ENCODE measurements at regions not wholly inside any gene's neighbourhood (a gene's known extent, or its start where the extent isn't known, plus 50 kb on each side); places are given as distances from the start of the nearest gene placed in this dataset.

DNA sequence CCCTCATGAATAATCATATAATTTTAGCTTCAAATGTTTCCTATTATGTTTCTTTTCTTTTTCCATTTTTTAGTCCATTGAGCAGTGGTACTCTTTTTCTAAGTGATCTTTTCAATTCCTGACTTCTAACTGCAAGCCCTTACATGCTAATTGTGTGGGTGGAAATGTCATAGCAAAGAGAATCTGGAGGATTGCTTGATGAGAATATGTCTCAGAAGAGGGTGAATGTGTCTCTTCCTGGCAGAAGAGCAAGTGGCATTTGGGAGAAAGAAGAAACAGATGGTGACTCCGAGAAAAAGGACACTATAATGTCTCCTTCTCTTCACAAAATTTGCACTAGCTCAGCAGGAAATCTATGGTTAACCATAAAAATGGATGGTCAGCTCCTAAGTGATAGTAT lies 2320.0 kb downstream of the PCDH9 start:
- H3K9me2 ChIP-seq (ENCODE audit: insufficient read depth), result no peaks in the 10 kb centered on the region
- no peak for ATAC-seq

More for the DNA sequence above, 2320.0 kb downstream of the PCDH9 start:
- H4K20me1 ChIP-seq (replicated peaks; ENCODE audit: insufficient read depth), result no peaks in the 10 kb centered on the region
- no peaks in the 10 kb centered on the region for H3K36me3 ChIP-seq (ENCODE audit: insufficient read depth)
- Mint-ChIP-seq H3K9me3 (no peaks in the 10 kb centered on the region; the same call in 2 of the 3 replicates), H3K4me3 (no peak overlapping the region), H3K27ac (no peak overlapping the region), H3K36me3 (ENCODE audit: low read depth) (peaks cover 4% of the 10 kb centered on the region; the same call in 1 of the 3 replicates), H3K4me1 (no peaks in the 10 kb centered on the region), H3K27me3 (ENCODE audit: insufficient read depth, low read depth, poor library complexity) (no peaks in the 10 kb centered on the region)
- H3K27me3 ChIP-seq (ENCODE audit: insufficient read depth), result no peaks in the 10 kb centered on the region
- no peaks in the 10 kb centered on the region for H3K79me2 ChIP-seq (replicated peaks; ENCODE audit: insufficient read depth)
- no peak for DNase-seq (ENCODE audit: low spot score)
- H3K4me3 ChIP-seq, result no peak overlapping the region
- no peaks in the 10 kb centered on the region for H3F3A ChIP-seq (replicated peaks; ENCODE audit: low read depth)
- no peak overlapping the region for H2AFZ ChIP-seq
- TF ChIP-seq, protein P1, sequence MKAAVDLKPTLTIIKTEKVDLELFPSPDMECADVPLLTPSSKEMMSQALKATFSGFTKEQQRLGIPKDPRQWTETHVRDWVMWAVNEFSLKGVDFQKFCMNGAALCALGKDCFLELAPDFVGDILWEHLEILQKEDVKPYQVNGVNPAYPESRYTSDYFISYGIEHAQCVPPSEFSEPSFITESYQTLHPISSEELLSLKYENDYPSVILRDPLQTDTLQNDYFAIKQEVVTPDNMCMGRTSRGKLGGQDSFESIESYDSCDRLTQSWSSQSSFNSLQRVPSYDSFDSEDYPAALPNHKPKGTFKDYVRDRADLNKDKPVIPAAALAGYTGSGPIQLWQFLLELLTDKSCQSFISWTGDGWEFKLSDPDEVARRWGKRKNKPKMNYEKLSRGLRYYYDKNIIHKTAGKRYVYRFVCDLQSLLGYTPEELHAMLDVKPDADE (IDR thresholded peaks at IDR 0.05), result no peak
- TF ChIP-seq EZH2 (IDR thresholded peaks at IDR 0.05; ENCODE audit: low read depth, unreplicated experiment) (no peak), NANOG (IDR thresholded peaks at IDR 0.05; ENCODE audit: borderline replicate concordance) (no peak), CREB1 (CRISPR knock-in tag; IDR thresholded peaks at IDR 0.05; ENCODE audit: low read depth) (no peak), ZNF462 (CRISPR knock-in tag; IDR thresholded peaks at IDR 0.05) (no peak), EZH2phosphoT487 (IDR thresholded peaks at IDR 0.05; ENCODE audit: unreplicated experiment) (no peak), JUNB (IDR thresholded peaks at IDR 0.05; ENCODE audit: unreplicated experiment) (no peak), ZNF114 (CRISPR knock-in tag; IDR thresholded peaks at IDR 0.05) (no peak)
- TF ChIP-seq, protein P2, sequence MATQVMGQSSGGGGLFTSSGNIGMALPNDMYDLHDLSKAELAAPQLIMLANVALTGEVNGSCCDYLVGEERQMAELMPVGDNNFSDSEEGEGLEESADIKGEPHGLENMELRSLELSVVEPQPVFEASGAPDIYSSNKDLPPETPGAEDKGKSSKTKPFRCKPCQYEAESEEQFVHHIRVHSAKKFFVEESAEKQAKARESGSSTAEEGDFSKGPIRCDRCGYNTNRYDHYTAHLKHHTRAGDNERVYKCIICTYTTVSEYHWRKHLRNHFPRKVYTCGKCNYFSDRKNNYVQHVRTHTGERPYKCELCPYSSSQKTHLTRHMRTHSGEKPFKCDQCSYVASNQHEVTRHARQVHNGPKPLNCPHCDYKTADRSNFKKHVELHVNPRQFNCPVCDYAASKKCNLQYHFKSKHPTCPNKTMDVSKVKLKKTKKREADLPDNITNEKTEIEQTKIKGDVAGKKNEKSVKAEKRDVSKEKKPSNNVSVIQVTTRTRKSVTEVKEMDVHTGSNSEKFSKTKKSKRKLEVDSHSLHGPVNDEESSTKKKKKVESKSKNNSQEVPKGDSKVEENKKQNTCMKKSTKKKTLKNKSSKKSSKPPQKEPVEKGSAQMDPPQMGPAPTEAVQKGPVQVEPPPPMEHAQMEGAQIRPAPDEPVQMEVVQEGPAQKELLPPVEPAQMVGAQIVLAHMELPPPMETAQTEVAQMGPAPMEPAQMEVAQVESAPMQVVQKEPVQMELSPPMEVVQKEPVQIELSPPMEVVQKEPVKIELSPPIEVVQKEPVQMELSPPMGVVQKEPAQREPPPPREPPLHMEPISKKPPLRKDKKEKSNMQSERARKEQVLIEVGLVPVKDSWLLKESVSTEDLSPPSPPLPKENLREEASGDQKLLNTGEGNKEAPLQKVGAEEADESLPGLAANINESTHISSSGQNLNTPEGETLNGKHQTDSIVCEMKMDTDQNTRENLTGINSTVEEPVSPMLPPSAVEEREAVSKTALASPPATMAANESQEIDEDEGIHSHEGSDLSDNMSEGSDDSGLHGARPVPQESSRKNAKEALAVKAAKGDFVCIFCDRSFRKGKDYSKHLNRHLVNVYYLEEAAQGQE (IDR thresholded peaks at IDR 0.05; ENCODE audit: unreplicated experiment), result no peak
- no peak overlapping the region for H3K27ac ChIP-seq (ENCODE audit: low read depth)
- H3K4me1 ChIP-seq (ENCODE audit: insufficient read depth), result no peaks in the 10 kb centered on the region
- no peak overlapping the region for H3K4me2 ChIP-seq

Measured in GM23338 (cell line).